ENCODE measurements at regions not wholly inside any gene's neighbourhood (a gene's known extent, or its start where the extent isn't known, plus 50 kb on each side); places are given as distances from the start of the nearest gene placed in this dataset.

- in situ Hi-C loops (cut with MboI; ENCODE audit: low pct_unique_long_range_greater_than_20kb, low sequenced_read_pairs, unreplicated experiment): no loop called here
- no peak for DNase-seq (ENCODE audit: low spot score)
- no peak for TF ChIP-seq CTCF (IDR thresholded peaks at IDR 0.05; ENCODE audit: extremely low read depth, insufficient read depth, missing control alignments)
Measured at GRCh38 chr9:111113712-111114111, 75.4 kb upstream of the LPAR1 start.

GRCh38 chr9:111110805-111111204 is 72.5 kb upstream of the LPAR1 start:
- no peak for DNase-seq (ENCODE audit: low spot score)
- no peak for TF ChIP-seq CTCF (IDR thresholded peaks at IDR 0.05; ENCODE audit: extremely low read depth, insufficient read depth, missing control alignments)
- in situ Hi-C loops (cut with MboI; ENCODE audit: low pct_unique_long_range_greater_than_20kb, low sequenced_read_pairs, unreplicated experiment): no loop called here

- no peak for DNase-seq (ENCODE audit: low spot score)
- in situ Hi-C loops (cut with MboI; ENCODE audit: low pct_unique_long_range_greater_than_20kb, low sequenced_read_pairs, unreplicated experiment): no loop called here
- no peak for TF ChIP-seq CTCF (IDR thresholded peaks at IDR 0.05; ENCODE audit: extremely low read depth, insufficient read depth, missing control alignments)
Measured at GRCh38 chr9:111108946-111109345, 70.7 kb upstream of the LPAR1 start.

GRCh38 chr9:111107141-111107540 is 68.9 kb upstream of the LPAR1 start:
- DNase-seq (ENCODE audit: low spot score): no peak
- in situ Hi-C loops (cut with MboI; ENCODE audit: low pct_unique_long_range_greater_than_20kb, low sequenced_read_pairs, unreplicated experiment): no loop called here
- no peak for TF ChIP-seq CTCF (IDR thresholded peaks at IDR 0.05; ENCODE audit: extremely low read depth, insufficient read depth, missing control alignments)

GRCh38 chr9:111106202-111106601 is 67.9 kb upstream of the LPAR1 start:
- TF ChIP-seq CTCF (IDR thresholded peaks at IDR 0.05; ENCODE audit: extremely low read depth, insufficient read depth, missing control alignments): no peak
- in situ Hi-C loops (cut with MboI; ENCODE audit: low pct_unique_long_range_greater_than_20kb, low sequenced_read_pairs, unreplicated experiment): no loop called here
- no peak for DNase-seq (ENCODE audit: low spot score)

- in situ Hi-C loops (cut with MboI; ENCODE audit: low pct_unique_long_range_greater_than_20kb, low sequenced_read_pairs, unreplicated experiment): no loop called here
- TF ChIP-seq CTCF (IDR thresholded peaks at IDR 0.05; ENCODE audit: extremely low read depth, insufficient read depth, missing control alignments): no peak
- no peak for DNase-seq (ENCODE audit: low spot score)
Measured at GRCh38 chr9:111102793-111103464, 64.7 kb upstream of the LPAR1 start.

All from GM13977 (cell line).